DND-41 (cell line): ENCODE measurements at regions not wholly inside any gene's neighbourhood (a gene's known extent, or its start where the extent isn't known, plus 50 kb on each side); places are given as distances from the start of the nearest gene placed in this dataset.

Source experiments
- EZH2 ChIP-seq: IDR thresholded peaks from 3 replicates; pipeline ENCODE4 v1.6.1; 2012; ENCODE audit warnings: borderline replicate concordance, low read depth, mild to moderate bottlenecking, moderate library complexity, low read length, inconsistent platforms; ENCODE audit not compliant: severe bottlenecking
- TF ChIP-seq, protein P1 (sequence below): IDR thresholded peaks from 2 replicates; pipeline ENCODE4 v1.5.1; 2012; ENCODE audit warnings: borderline replicate concordance, low read length, moderate library complexity, mild to moderate bottlenecking; ENCODE audit not compliant: poor library complexity, severe bottlenecking; ENCODE audit errors: extremely low read depth

DNA sequence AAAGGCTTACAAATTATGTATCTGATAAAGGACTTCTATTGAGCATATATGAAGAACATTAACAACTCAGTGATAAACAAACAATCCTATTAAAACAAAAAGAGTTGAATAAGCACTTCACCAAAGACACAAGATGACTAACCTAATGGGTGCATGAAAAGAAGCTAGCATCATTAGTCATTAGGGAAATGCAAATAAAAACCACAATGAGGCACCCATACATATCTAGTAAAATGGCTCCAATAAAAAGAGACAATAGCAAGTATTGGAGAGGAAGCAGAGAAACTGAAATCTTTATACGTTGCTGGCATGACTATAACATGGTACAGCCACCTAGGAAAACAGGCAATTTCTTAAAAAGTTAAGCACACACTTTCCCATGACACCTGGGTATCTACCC, 77.6 kb upstream of the ZMIZ1 start:
- TF ChIP-seq, protein P1, sequence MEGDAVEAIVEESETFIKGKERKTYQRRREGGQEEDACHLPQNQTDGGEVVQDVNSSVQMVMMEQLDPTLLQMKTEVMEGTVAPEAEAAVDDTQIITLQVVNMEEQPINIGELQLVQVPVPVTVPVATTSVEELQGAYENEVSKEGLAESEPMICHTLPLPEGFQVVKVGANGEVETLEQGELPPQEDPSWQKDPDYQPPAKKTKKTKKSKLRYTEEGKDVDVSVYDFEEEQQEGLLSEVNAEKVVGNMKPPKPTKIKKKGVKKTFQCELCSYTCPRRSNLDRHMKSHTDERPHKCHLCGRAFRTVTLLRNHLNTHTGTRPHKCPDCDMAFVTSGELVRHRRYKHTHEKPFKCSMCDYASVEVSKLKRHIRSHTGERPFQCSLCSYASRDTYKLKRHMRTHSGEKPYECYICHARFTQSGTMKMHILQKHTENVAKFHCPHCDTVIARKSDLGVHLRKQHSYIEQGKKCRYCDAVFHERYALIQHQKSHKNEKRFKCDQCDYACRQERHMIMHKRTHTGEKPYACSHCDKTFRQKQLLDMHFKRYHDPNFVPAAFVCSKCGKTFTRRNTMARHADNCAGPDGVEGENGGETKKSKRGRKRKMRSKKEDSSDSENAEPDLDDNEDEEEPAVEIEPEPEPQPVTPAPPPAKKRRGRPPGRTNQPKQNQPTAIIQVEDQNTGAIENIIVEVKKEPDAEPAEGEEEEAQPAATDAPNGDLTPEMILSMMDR, result no peak
- no peak for TF ChIP-seq EZH2
